A673 (cell line): ENCODE measurements at regions not wholly inside any gene's neighbourhood (a gene's known extent, or its start where the extent isn't known, plus 50 kb on each side); places are given as distances from the start of the nearest gene placed in this dataset.

Experiments used
- CTCF ChIP-seq: fragments of 300-800, 200-600 bp; sonication (generic); conservative IDR thresholded peaks from 2 replicates; pipeline ENCODE4 v1.5.1; 2017; ENCODE audit warnings: low read depth, mild to moderate bottlenecking, antibody characterized with exemption, low read length, moderate library complexity, mixed read lengths
- EZH2 ChIP-seq: fragments of 200-600 bp; sonication (generic); IDR thresholded peaks from 2 replicates; pipeline ENCODE4 v1.6.1; 2017; ENCODE audit warnings: borderline replicate concordance, low read depth, mild to moderate bottlenecking, mixed read lengths, antibody characterized with exemption, low read length; ENCODE audit not compliant: poor library complexity, severe bottlenecking

DNA sequence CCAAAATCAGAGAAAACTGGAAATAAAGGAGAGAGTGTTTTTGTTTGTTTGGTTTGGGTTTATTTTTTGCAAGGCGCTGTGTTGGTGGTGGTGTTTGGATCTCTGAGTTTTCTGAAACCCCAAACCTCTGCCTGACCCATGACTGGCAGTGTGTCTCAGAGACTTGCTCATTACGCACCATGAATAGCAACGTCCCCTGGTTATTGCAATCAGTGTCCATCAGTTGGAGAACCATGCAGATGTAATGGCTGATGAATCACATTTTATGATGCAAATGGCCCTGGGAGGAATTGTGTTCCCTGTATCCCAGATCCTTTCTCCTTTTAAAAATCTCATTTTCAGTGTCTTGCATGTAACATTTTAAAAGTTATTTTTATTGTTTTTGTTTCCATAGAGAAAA is 362.8 kb downstream of the PMP22 start:
- TF ChIP-seq CTCF: no peak
- no peak for TF ChIP-seq EZH2
